Astrocyte (in vitro differentiated cells and primary cell): ENCODE measurements at regions not wholly inside any gene's neighbourhood (a gene's known extent, or its start where the extent isn't known, plus 50 kb on each side); places are given as distances from the start of the nearest gene placed in this dataset.

ENCODE experiments used
- EZH2 ChIP-seq: IDR thresholded peaks from 2 replicates; pipeline ENCODE4 v1.6.1; 2012; ENCODE audit warnings: mild to moderate bottlenecking, low read length, inconsistent platforms; ENCODE audit not compliant: insufficient read depth
- TF ChIP-seq, protein P1 (sequence below): IDR thresholded peaks from 2 replicates; pipeline ENCODE4 v1.5.1; 2011; ENCODE audit warnings: low read depth, mild to moderate bottlenecking, inconsistent platforms, low read length, moderate library complexity; ENCODE audit not compliant: insufficient read depth

- TF ChIP-seq, protein P1, sequence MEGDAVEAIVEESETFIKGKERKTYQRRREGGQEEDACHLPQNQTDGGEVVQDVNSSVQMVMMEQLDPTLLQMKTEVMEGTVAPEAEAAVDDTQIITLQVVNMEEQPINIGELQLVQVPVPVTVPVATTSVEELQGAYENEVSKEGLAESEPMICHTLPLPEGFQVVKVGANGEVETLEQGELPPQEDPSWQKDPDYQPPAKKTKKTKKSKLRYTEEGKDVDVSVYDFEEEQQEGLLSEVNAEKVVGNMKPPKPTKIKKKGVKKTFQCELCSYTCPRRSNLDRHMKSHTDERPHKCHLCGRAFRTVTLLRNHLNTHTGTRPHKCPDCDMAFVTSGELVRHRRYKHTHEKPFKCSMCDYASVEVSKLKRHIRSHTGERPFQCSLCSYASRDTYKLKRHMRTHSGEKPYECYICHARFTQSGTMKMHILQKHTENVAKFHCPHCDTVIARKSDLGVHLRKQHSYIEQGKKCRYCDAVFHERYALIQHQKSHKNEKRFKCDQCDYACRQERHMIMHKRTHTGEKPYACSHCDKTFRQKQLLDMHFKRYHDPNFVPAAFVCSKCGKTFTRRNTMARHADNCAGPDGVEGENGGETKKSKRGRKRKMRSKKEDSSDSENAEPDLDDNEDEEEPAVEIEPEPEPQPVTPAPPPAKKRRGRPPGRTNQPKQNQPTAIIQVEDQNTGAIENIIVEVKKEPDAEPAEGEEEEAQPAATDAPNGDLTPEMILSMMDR, result no peak
- TF ChIP-seq EZH2, result no peak
Measured at GRCh38 chr21:36575306-36575705, 95.4 kb upstream of the CLDN14 start.
